WTC11 (cell line): ENCODE measurements at regions not wholly inside any gene's neighbourhood (a gene's known extent, or its start where the extent isn't known, plus 50 kb on each side); places are given as distances from the start of the nearest gene placed in this dataset.

ENCODE experiments used
- ATAC-seq: fragments of 200-7000 bp; cut with Tn5 transposase; 2 replicates; pipeline ENCODE4 v1.10.0; 2021; ENCODE audit warnings: mild to moderate bottlenecking, moderate library complexity
- CTCF ChIA-PET: fragments of 300-600 bp; sonication (Branson Sonifier 250); formaldehyde crosslinking; loops from one replicate; lab custom pipeline; 2021; ENCODE audit warnings: antibody characterized with exemption; lab: Charles Lee
- POLR2A ChIA-PET: fragments of 350-600 bp; sonication (Branson Sonifier 250); formaldehyde crosslinking; loops from one replicate; lab custom pipeline; 2021; ENCODE audit warnings: antibody characterized with exemption; lab: Charles Lee
- DNase-seq: peaks from one replicate; pipeline ENCODE4 v3.0.0; 2021; ENCODE audit warnings: low spot score
- H3K27ac Mint-ChIP-seq: 2 replicates; pipeline ENCODE4 v1.8.0; 2021; ENCODE audit warnings: mixed read lengths
- H3K27me3 Mint-ChIP-seq: 2 replicates; pipeline ENCODE4 v1.8.0; 2021; ENCODE audit warnings: low read depth, mild to moderate bottlenecking, moderate library complexity, mixed read lengths
- H3K36me3 Mint-ChIP-seq: 2 replicates; pipeline ENCODE4 v1.8.0; 2021; ENCODE audit warnings: mixed read lengths
- H3K4me1 Mint-ChIP-seq: 2 replicates; pipeline ENCODE4 v1.8.0; 2022; ENCODE audit warnings: mixed read lengths
- H3K4me3 Mint-ChIP-seq: 2 replicates; pipeline ENCODE4 v1.8.0; 2021; ENCODE audit warnings: mild to moderate bottlenecking, moderate library complexity, mixed read lengths
- H3K9me3 Mint-ChIP-seq: 2 replicates; pipeline ENCODE4 v1.8.0; 2021; ENCODE audit warnings: mixed read lengths
- ATF1 ChIP-seq: sonication (generic); formaldehyde crosslinking; IDR thresholded peaks from 2 replicates; pipeline ENCODE4 v1.8.1; 2023; ENCODE audit warnings: mild to moderate bottlenecking, moderate library complexity, missing genetic modification reagents
- CDX4 ChIP-seq: fragments of 250-450 bp; sonication (Bioruptor Pico); IDR thresholded peaks from 2 replicates; pipeline ENCODE4 v1.9.0; 2021; ENCODE audit warnings: moderate library complexity, mild to moderate bottlenecking, inconsistent platforms, borderline replicate concordance
- CREM ChIP-seq: sonication (generic); formaldehyde crosslinking; IDR thresholded peaks from 2 replicates; pipeline ENCODE4 v1.8.1; 2022; ENCODE audit warnings: mild to moderate bottlenecking, missing genetic modification reagents, moderate library complexity
- E2F1 ChIP-seq: sonication (generic); formaldehyde crosslinking; IDR thresholded peaks from 2 replicates; pipeline ENCODE4 v1.8.0; 2022; ENCODE audit warnings: mild to moderate bottlenecking, missing genetic modification reagents
- ELF4 ChIP-seq: sonication (generic); formaldehyde crosslinking; IDR thresholded peaks from 2 replicates; pipeline ENCODE4 v1.8.1; 2022; ENCODE audit warnings: low read depth, mild to moderate bottlenecking, moderate library complexity, missing genetic modification reagents
- FOXJ3 ChIP-seq: sonication (generic); formaldehyde crosslinking; IDR thresholded peaks from 2 replicates; pipeline ENCODE4 v1.9.0; 2021; ENCODE audit warnings: missing genetic modification reagents, mild to moderate bottlenecking, borderline replicate concordance
- GRHL2 ChIP-seq: fragments of 250-450 bp; sonication (Bioruptor Pico); IDR thresholded peaks from 2 replicates; pipeline ENCODE4 v1.8.0; 2022; ENCODE audit warnings: mild to moderate bottlenecking, moderate library complexity; ENCODE audit not compliant: insufficient replicate concordance, severe bottlenecking
- HMGA2 ChIP-seq: fragments of 250-450 bp; sonication (Bioruptor Pico); IDR thresholded peaks from 2 replicates; pipeline ENCODE4 v1.4.0; 2021; ENCODE audit warnings: mild to moderate bottlenecking, moderate library complexity
- KAT7 ChIP-seq: sonication (generic); formaldehyde crosslinking; IDR thresholded peaks from 2 replicates; pipeline ENCODE4 v1.8.1; 2023; ENCODE audit warnings: missing genetic modification reagents, mild to moderate bottlenecking, borderline replicate concordance
- NR3C1 ChIP-seq: sonication (generic); formaldehyde crosslinking; conservative IDR thresholded peaks from 2 replicates; pipeline ENCODE4 v1.8.1; 2023; ENCODE audit warnings: low read depth, mild to moderate bottlenecking, missing genetic modification reagents
- RELA ChIP-seq: sonication (generic); formaldehyde crosslinking; IDR thresholded peaks from 2 replicates; pipeline ENCODE4 v1.8.1; 2022; ENCODE audit warnings: missing genetic modification reagents, mild to moderate bottlenecking, borderline replicate concordance
- SOX15 ChIP-seq: fragments of 250-450 bp; sonication (Bioruptor Pico); IDR thresholded peaks from 2 replicates; pipeline ENCODE4 v1.9.0; 2021; ENCODE audit warnings: mild to moderate bottlenecking
- SP1 ChIP-seq: sonication (generic); formaldehyde crosslinking; conservative IDR thresholded peaks from 2 replicates; pipeline ENCODE4 v1.8.1; 2022; ENCODE audit warnings: missing genetic modification reagents
- TP53 ChIP-seq: sonication (generic); formaldehyde crosslinking; IDR thresholded peaks from 2 replicates; pipeline ENCODE4 v1.8.1; 2023; ENCODE audit warnings: mild to moderate bottlenecking, missing genetic modification reagents
- ZMAT4 ChIP-seq: fragments of 250-450 bp; sonication (Bioruptor Pico); IDR thresholded peaks from 2 replicates; pipeline ENCODE4 v1.9.0; 2021; ENCODE audit warnings: mild to moderate bottlenecking
- ZNF263 ChIP-seq: sonication (generic); formaldehyde crosslinking; IDR thresholded peaks from 2 replicates; pipeline ENCODE4 v1.8.1; 2022; ENCODE audit warnings: low read depth, mild to moderate bottlenecking, moderate library complexity, missing genetic modification reagents
- ZNF423 ChIP-seq: fragments of 250-450 bp; sonication (Bioruptor Pico); IDR thresholded peaks from 2 replicates; pipeline ENCODE4 v2.1.2; 2022; ENCODE audit warnings: mild to moderate bottlenecking, moderate library complexity
- ZNF532 ChIP-seq: fragments of 250-450 bp; sonication (Bioruptor Pico); IDR thresholded peaks from 2 replicates; pipeline ENCODE4 v1.9.0; 2021; ENCODE audit warnings: mild to moderate bottlenecking, borderline replicate concordance
- ZNF671 ChIP-seq: fragments of 250-450 bp; sonication (Bioruptor Pico); IDR thresholded peaks from 2 replicates; pipeline ENCODE4 v1.8.0; 2021; ENCODE audit warnings: mild to moderate bottlenecking
- TF ChIP-seq, protein P1 (sequence below): fragments of 250-450 bp; sonication (Bioruptor Pico); IDR thresholded peaks from 2 replicates; pipeline ENCODE4 v2.1.2; 2022; ENCODE audit warnings: mild to moderate bottlenecking, moderate library complexity
- TF ChIP-seq, protein P2 (sequence below): fragments of 250-450 bp; sonication (Bioruptor Pico); IDR thresholded peaks from 2 replicates; pipeline ENCODE4 v1.9.0; 2021; ENCODE audit warnings: mild to moderate bottlenecking
- TF ChIP-seq, protein P3 (sequence below): sonication (generic); formaldehyde crosslinking; conservative IDR thresholded peaks from 2 replicates; pipeline ENCODE4 v1.8.1; 2022; ENCODE audit warnings: mild to moderate bottlenecking, missing genetic modification reagents

GRCh38 chrY:7453336-7453735 lies 541.8 kb upstream of the AMELY start:
- Mint-ChIP-seq H3K9me3 (no peaks in the 10 kb centered on the region), H3K4me3 (no peak overlapping the region), H3K4me1 (no peaks in the 10 kb centered on the region), H3K27ac (no peak overlapping the region), H3K27me3 (no peaks in the 10 kb centered on the region), H3K36me3 (no peaks in the 10 kb centered on the region)
- ChIA-PET CTCF (no interaction called here), POLR2A (no interaction called here)
- DNase-seq: no peak
- no peak for TF ChIP-seq CDX4 (CRISPR knock-in tag)
- TF ChIP-seq ATF1 (CRISPR knock-in tag): no peak
- no peak for TF ChIP-seq SP1 (CRISPR knock-in tag)
- TF ChIP-seq, protein P1, sequence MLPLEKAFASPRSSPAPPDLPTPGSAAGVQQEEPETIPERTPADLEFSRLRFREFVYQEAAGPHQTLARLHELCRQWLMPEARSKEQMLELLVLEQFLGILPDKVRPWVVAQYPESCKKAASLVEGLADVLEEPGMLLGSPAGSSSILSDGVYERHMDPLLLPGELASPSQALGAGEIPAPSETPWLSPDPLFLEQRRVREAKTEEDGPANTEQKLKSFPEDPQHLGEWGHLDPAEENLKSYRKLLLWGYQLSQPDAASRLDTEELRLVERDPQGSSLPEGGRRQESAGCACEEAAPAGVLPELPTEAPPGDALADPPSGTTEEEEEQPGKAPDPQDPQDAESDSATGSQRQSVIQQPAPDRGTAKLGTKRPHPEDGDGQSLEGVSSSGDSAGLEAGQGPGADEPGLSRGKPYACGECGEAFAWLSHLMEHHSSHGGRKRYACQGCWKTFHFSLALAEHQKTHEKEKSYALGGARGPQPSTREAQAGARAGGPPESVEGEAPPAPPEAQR (CRISPR knock-in tag): no peak
- TF ChIP-seq E2F1 (CRISPR knock-in tag): no peak
- no peak for TF ChIP-seq ZNF532 (CRISPR knock-in tag)
- TF ChIP-seq FOXJ3 (CRISPR knock-in tag): no peak
- TF ChIP-seq CREM: no peak
- TF ChIP-seq KAT7 (CRISPR knock-in tag): no peak
- no peak for TF ChIP-seq ZMAT4
- TF ChIP-seq ELF4: no peak
- TF ChIP-seq ZNF423 (CRISPR knock-in tag): no peak
- no peak for TF ChIP-seq ZNF671 (CRISPR knock-in tag)
- no peak for TF ChIP-seq ZNF263 (CRISPR knock-in tag)
- no peak for TF ChIP-seq RELA
- no peak for TF ChIP-seq NR3C1
- no peak for TF ChIP-seq HMGA2 (CRISPR knock-in tag)
- no peak for ATAC-seq

DNA sequence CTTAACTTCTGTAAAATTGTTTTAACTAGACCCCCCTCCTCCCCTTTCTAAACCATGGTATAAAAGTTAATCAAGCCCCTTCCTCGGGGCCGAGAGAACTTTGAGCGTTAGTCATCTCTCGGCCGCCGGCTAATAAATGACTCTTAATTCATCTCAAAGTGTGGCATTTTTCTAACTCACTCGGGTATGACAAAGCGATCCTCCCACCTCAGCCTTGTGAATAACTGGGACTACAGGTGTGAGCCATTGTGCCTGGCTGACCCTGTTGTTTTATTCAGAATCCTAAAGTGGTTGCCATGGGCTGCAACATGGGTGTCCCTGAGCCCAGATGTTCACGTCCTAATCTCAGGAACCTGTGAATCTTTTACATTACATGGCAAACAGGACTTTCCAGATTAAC lies 540.7 kb upstream of the AMELY start:
- ChIA-PET CTCF (no interaction called here), POLR2A (no interaction called here)
- Mint-ChIP-seq H3K4me1 (no peaks in the 10 kb centered on the region), H3K27me3 (no peaks in the 10 kb centered on the region), H3K9me3 (no peaks in the 10 kb centered on the region), H3K36me3 (no peaks in the 10 kb centered on the region), H3K27ac (no peak overlapping the region), H3K4me3 (no peak overlapping the region)
- ATAC-seq (no peak), DNase-seq (no peak)
- TF ChIP-seq E2F1 (CRISPR knock-in tag) (no peak), GRHL2 (CRISPR knock-in tag) (no peak), TP53 (no peak), ATF1 (CRISPR knock-in tag) (no peak), SOX15 (CRISPR knock-in tag) (no peak)
- TF ChIP-seq, protein P2, sequence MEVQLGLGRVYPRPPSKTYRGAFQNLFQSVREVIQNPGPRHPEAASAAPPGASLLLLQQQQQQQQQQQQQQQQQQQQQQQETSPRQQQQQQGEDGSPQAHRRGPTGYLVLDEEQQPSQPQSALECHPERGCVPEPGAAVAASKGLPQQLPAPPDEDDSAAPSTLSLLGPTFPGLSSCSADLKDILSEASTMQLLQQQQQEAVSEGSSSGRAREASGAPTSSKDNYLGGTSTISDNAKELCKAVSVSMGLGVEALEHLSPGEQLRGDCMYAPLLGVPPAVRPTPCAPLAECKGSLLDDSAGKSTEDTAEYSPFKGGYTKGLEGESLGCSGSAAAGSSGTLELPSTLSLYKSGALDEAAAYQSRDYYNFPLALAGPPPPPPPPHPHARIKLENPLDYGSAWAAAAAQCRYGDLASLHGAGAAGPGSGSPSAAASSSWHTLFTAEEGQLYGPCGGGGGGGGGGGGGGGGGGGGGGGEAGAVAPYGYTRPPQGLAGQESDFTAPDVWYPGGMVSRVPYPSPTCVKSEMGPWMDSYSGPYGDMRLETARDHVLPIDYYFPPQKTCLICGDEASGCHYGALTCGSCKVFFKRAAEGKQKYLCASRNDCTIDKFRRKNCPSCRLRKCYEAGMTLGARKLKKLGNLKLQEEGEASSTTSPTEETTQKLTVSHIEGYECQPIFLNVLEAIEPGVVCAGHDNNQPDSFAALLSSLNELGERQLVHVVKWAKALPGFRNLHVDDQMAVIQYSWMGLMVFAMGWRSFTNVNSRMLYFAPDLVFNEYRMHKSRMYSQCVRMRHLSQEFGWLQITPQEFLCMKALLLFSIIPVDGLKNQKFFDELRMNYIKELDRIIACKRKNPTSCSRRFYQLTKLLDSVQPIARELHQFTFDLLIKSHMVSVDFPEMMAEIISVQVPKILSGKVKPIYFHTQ (CRISPR knock-in tag): no peak
- TF ChIP-seq, protein P3, sequence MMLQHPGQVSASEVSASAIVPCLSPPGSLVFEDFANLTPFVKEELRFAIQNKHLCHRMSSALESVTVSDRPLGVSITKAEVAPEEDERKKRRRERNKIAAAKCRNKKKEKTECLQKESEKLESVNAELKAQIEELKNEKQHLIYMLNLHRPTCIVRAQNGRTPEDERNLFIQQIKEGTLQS (CRISPR knock-in tag): no peak
